Smooth muscle cell (in vitro differentiated cells): ENCODE measurements at regions not wholly inside any gene's neighbourhood (a gene's known extent, or its start where the extent isn't known, plus 50 kb on each side); places are given as distances from the start of the nearest gene placed in this dataset.

Experiments
- DNase-seq: peaks from one replicate; lab custom pipeline; 2025; ENCODE audit not compliant: unreplicated experiment; lab: John Stamatoyannopoulos, UW
- H2AFZ ChIP-seq: fragments of 200-600 bp; sonication (generic); 2 replicates; pipeline ENCODE4 v1.6.0; 2016; ENCODE audit warnings: antibody characterized with exemption, low read depth, mild to moderate bottlenecking
- H3F3A ChIP-seq: fragments of 200-600 bp; sonication (generic); 2 replicates; pipeline ENCODE4 v1.6.0; 2017; ENCODE audit warnings: antibody characterized with exemption, low read depth
- H3K27ac ChIP-seq: fragments of 200-600 bp; sonication (generic); 2 replicates; pipeline ENCODE4 v1.5.1; 2016; ENCODE audit warnings: low read depth, mild to moderate bottlenecking
- H3K27me3 ChIP-seq: fragments of 200-600 bp; sonication (generic); 2 replicates; pipeline ENCODE4 v1.6.1; 2016; ENCODE audit warnings: low read depth, mild to moderate bottlenecking
- H3K36me3 ChIP-seq: fragments of 200-600 bp; sonication (generic); 2 replicates; pipeline ENCODE4 v1.5.1; 2016; ENCODE audit warnings: low read depth
- H3K4me1 ChIP-seq: fragments of 200-600 bp; sonication (generic); 2 replicates; pipeline ENCODE4 v1.5.1; 2016; ENCODE audit warnings: low read depth
- H3K4me2 ChIP-seq: fragments of 200-600 bp; sonication (generic); 2 replicates; pipeline ENCODE4 v1.6.0; 2016; ENCODE audit warnings: mild to moderate bottlenecking
- H3K4me3 ChIP-seq: fragments of 200-600 bp; sonication (generic); 2 replicates; pipeline ENCODE4 v1.5.1; 2016; ENCODE audit warnings: mild to moderate bottlenecking
- H3K79me2 ChIP-seq: fragments of 200-600 bp; sonication (generic); 2 replicates; pipeline ENCODE4 v1.6.0; 2016; ENCODE audit warnings: low read depth, mild to moderate bottlenecking
- H3K9ac ChIP-seq: fragments of 200-600 bp; sonication (generic); 2 replicates; pipeline ENCODE4 v1.6.0; 2016; ENCODE audit warnings: low read depth
- H3K9me3 ChIP-seq: fragments of 200-600 bp; sonication (generic); replicated peaks from 2 replicates; pipeline ENCODE4 v1.5.1; 2016; ENCODE audit warnings: low read depth
- H4K20me1 ChIP-seq: fragments of 200-600 bp; sonication (generic); 2 replicates; pipeline ENCODE4 v1.6.0; 2016; ENCODE audit warnings: low read depth
- CTCF ChIP-seq: fragments of 200-600 bp; sonication (generic); IDR thresholded peaks from 2 replicates; pipeline ENCODE4 v1.5.1; 2017; ENCODE audit warnings: borderline replicate concordance, mild to moderate bottlenecking, antibody characterized with exemption; ENCODE audit not compliant: insufficient read depth, poor library complexity, severe bottlenecking
- WGBS: methylation state at CpG from one replicate; pipeline ENCODE4 v1.1.7; 2016; ENCODE audit warnings: low lambda C conversion rate; 5-methylcytosine and 5-hydroxymethylcytosine counted together

GRCh38 chr3:43221076-43221475 lies 65.3 kb upstream of the SNRK start:
- Histone ChIP-seq H3K4me3 (no peak overlapping the region), H3K27me3 (peaks cover 25% of the 10 kb centered on the region), H3K4me2 (no peak overlapping the region), H3F3A (no peaks in the 10 kb centered on the region), H3K79me2 (no peaks in the 10 kb centered on the region), H3K27ac (no peak overlapping the region), H3K4me1 (no peaks in the 10 kb centered on the region), H2AFZ (no peak overlapping the region), H3K9me3 (no peaks in the 10 kb centered on the region), H3K9ac (no peak overlapping the region), H4K20me1 (no peaks in the 10 kb centered on the region), H3K36me3 (no peaks in the 10 kb centered on the region)
- TF ChIP-seq CTCF: no peak
- DNase-seq: no peak
- WGBS: 65% methylated on average over 6 of the region's 6 CpGs

- H4K20me1 ChIP-seq: no peaks in the 10 kb centered on the region
- H3K4me2 ChIP-seq: no peak overlapping the region
- H3K4me3 ChIP-seq: no peak overlapping the region
- H2AFZ ChIP-seq: no peak overlapping the region
- no peak overlapping the region for H3K27ac ChIP-seq
- no peaks in the 10 kb centered on the region for H3F3A ChIP-seq
- no peak for TF ChIP-seq CTCF
- 95% methylated on average over 3 of the region's 3 CpGs for WGBS
- no peaks in the 10 kb centered on the region for H3K9me3 ChIP-seq
- no peak overlapping the region for H3K9ac ChIP-seq
- no peak for DNase-seq
- H3K36me3 ChIP-seq: no peaks in the 10 kb centered on the region
- peaks cover 25% of the 10 kb centered on the region for H3K27me3 ChIP-seq
- no peaks in the 10 kb centered on the region for H3K4me1 ChIP-seq
- no peaks in the 10 kb centered on the region for H3K79me2 ChIP-seq
Measured at GRCh38 chr3:43219616-43220015, 66.7 kb upstream of the SNRK start.

GRCh38 chr3:43218921-43219320 lies 67.4 kb upstream of the SNRK start:
- WGBS: 86% methylated on average over 2 of the region's 2 CpGs
- H3F3A ChIP-seq: no peaks in the 10 kb centered on the region

More at GRCh38 chr3:43218921-43219320, 67.4 kb upstream of the SNRK start:
- no peak for TF ChIP-seq CTCF
- Histone ChIP-seq H3K36me3 (no peaks in the 10 kb centered on the region), H4K20me1 (no peaks in the 10 kb centered on the region), H3K4me2 (no peak overlapping the region), H3K27me3 (peaks cover 28% of the 10 kb centered on the region), H2AFZ (no peak overlapping the region), H3K4me1 (no peaks in the 10 kb centered on the region), H3K27ac (no peak overlapping the region), H3K9ac (no peak overlapping the region), H3K79me2 (no peaks in the 10 kb centered on the region), H3K9me3 (no peaks in the 10 kb centered on the region), H3K4me3 (no peak overlapping the region)
- DNase-seq: no peak
